Stomach (tissue), 8 donors: ENCODE measurements at regions not wholly inside any gene's neighbourhood (a gene's known extent, or its start where the extent isn't known, plus 50 kb on each side); places are given as distances from the start of the nearest gene placed in this dataset.
A peak's percentile ranks its signal among the peaks of the same experiment; 100 is the strongest.
"Not testable (repeated sequence)": the region's sequence is repeated elsewhere in the genome, so short reads cannot be mapped to it uniquely, and the experiment has no call there.

Experiments used
- DNase-seq, 2 donors: peaks; one replicate each; pipeline versions ENCODE4 v3.0.0 to v3.0.0-alpha.2; 2013 to 2019
- H3K27ac ChIP-seq, 5 donors: fragments of 200-600 bp in 4 of 5; sonication (generic) in 4 of 5; one replicate each; pipeline ENCODE4 v1.5.1; 2013 to 2019; ENCODE audit warnings: mild to moderate bottlenecking in 1 of 5, moderate library complexity in 1 of 5
- H3K27me3 ChIP-seq, 3 donors: fragments of 200-600 bp; sonication (generic); one replicate each; pipeline ENCODE4 v1.5.1; 2017 to 2019; ENCODE audit warnings: mixed run types in 1 of 3
- H3K36me3 ChIP-seq, 4 donors: fragments of 200-600 bp; sonication (generic); 1 replicate in 3 of 4; 2 replicates in 1 of 4; pipeline ENCODE4 v1.5.1; 2016 to 2019
- H3K4me1 ChIP-seq, 4 donors: fragments of 200-600 bp; sonication (generic); one replicate each; pipeline ENCODE4 v1.5.1; 2016 to 2019
- H3K4me3 ChIP-seq, 4 donors: fragments of 200-600 bp; sonication (generic) in 3 of 4; one replicate each; pipeline ENCODE4 v1.5.1; 2016 to 2019; ENCODE audit warnings: mild to moderate bottlenecking in 1 of 4
- H3K9me3 ChIP-seq, 4 donors: fragments of 200-600 bp; sonication (generic); one replicate each; pipeline ENCODE4 v1.5.1; 2016 to 2019
- CTCF ChIP-seq, 7 experiments: fragments of 450-650 bp in 4 of 7; fragments of 200-600 bp in 3 of 7; sonication (generic) in 3 of 7; IDR thresholded peaks; one replicate each; pipeline ENCODE4 v1.5.1; 2016 to 2019; ENCODE audit warnings: antibody characterized with exemption in 7 of 7, control low read depth in 2 of 7, mild to moderate bottlenecking in 1 of 7
- EP300 ChIP-seq: sonication (generic); formaldehyde crosslinking; IDR thresholded peaks from one replicate; pipeline ENCODE4 v1.6.1; 2017; ENCODE audit warnings: antibody characterized with exemption
- POLR2A ChIP-seq, 4 donors: fragments of 450-650 bp; IDR thresholded peaks; one replicate each; pipeline ENCODE4 v1.6.1; 2016; ENCODE audit warnings: antibody characterized with exemption in 4 of 4, control low read depth in 2 of 4, mild to moderate bottlenecking in 1 of 4, moderate library complexity in 1 of 4
- POLR2AphosphoS5 ChIP-seq, 3 donors: sonication (generic); formaldehyde crosslinking; IDR thresholded peaks; one replicate each; pipeline ENCODE4 v1.6.1; 2016; ENCODE audit warnings: antibody characterized with exemption in 3 of 3
- WGBS, 5 donors: extraction: QIAGEN DNeasy Blood & Tissue Kit in 3 of 5; methylation state at CpG; one replicate each; pipeline versions ENCODE4 v1.1.5 to v1.1.7; 2013 to 2018; 5-methylcytosine and 5-hydroxymethylcytosine counted together
- intact Hi-C: fragments of 100-400 bp; cut with DNase I; formaldehyde crosslinking; loops from one replicate; pipeline ENCODE4 v1.15.1; 2023; ENCODE audit warnings: low total_unique reads
- donor health status: healthy with polysubstance abuse.
- donor health status: Bipolar disorder and iron deficiency.
- donor health status: healthy.

- TF ChIP-seq POLR2A (IDR thresholded peaks at IDR 0.05) (no peak), EP300 (no peak), CTCF (IDR thresholded peaks at IDR 0.05) (no peak), POLR2AphosphoS5 (IDR thresholded peaks at IDR 0.05) (no peak)
- Histone ChIP-seq H3K4me1 (no peaks in the 10 kb centered on the region), H3K27me3 (no peaks in the 10 kb centered on the region), H3K27ac (no peak overlapping the region), H3K36me3 (no peaks in the 10 kb centered on the region), H3K9me3 (no peaks in the 10 kb centered on the region), H3K4me3 (no peak overlapping the region)
- DNase-seq: no peak
- intact Hi-C loops: no loop called here
- 73 to 93% (median 92%) methylated on average over 1 of the region's 1 CpG for WGBS, 5 donors
Observed at GRCh38 chr9:110008663-110009062, 199.3 kb downstream of the C9orf152 start.

- Histone ChIP-seq H3K27me3 (no peaks in the 10 kb centered on the region), H3K27ac (no peak overlapping the region), H3K4me1 (no peaks in the 10 kb centered on the region), H3K36me3 (no peaks in the 10 kb centered on the region), H3K9me3 (no peaks in the 10 kb centered on the region), H3K4me3 (no peak overlapping the region)
- no peak for DNase-seq
- TF ChIP-seq POLR2A (IDR thresholded peaks at IDR 0.05): no peak
- no peak for TF ChIP-seq CTCF (IDR thresholded peaks at IDR 0.05)
- TF ChIP-seq EP300: no peak
- no peak for TF ChIP-seq POLR2AphosphoS5 (IDR thresholded peaks at IDR 0.05)
- intact Hi-C loops: no loop called here
- WGBS, 5 donors: 84 to 90% (median 88%) methylated on average over 12 of the region's 12 CpGs
Observed at GRCh38 chr9:110011628-110012320, 196.2 kb downstream of the C9orf152 start.

GRCh38 chr9:110013064-110013463 is 194.9 kb downstream of the C9orf152 start:
- no peaks in the 10 kb centered on the region for H3K4me1 ChIP-seq

GRCh38 chr9:110015759-110016158 is 192.2 kb downstream of the C9orf152 start:
- Histone ChIP-seq H3K27me3 (no peaks in the 10 kb centered on the region), H3K27ac (no peak overlapping the region), H3K36me3 (no peaks in the 10 kb centered on the region), H3K4me3 (no peak overlapping the region), H3K4me1 (no peaks in the 10 kb centered on the region), H3K9me3 (no peaks in the 10 kb centered on the region)
- WGBS, 5 donors: 75 to 80% (median 76%) methylated on average over 5 of the region's 5 CpGs
- DNase-seq: no peak
- intact Hi-C loops: no loop called here
- TF ChIP-seq EP300: no peak
- TF ChIP-seq POLR2AphosphoS5 (IDR thresholded peaks at IDR 0.05): no peak
- TF ChIP-seq CTCF (IDR thresholded peaks at IDR 0.05): no peak
- TF ChIP-seq POLR2A (IDR thresholded peaks at IDR 0.05): no peak

More at GRCh38 chr9:110013064-110013463, 194.9 kb downstream of the C9orf152 start:
- intact Hi-C loops: no loop called here
- no peaks in the 10 kb centered on the region for H3K36me3 ChIP-seq
- H3K27me3 ChIP-seq: no peaks in the 10 kb centered on the region
- H3K4me3 ChIP-seq: no peak overlapping the region
- no peak for TF ChIP-seq EP300
- TF ChIP-seq POLR2AphosphoS5 (IDR thresholded peaks at IDR 0.05): no peak
- H3K9me3 ChIP-seq: no peaks in the 10 kb centered on the region
- WGBS, 5 donors: 53 to 85% (median 78%) methylated on average over 1 of the region's 1 CpG
- no peak for DNase-seq
- H3K27ac ChIP-seq: no peak overlapping the region

GRCh38 chr9:110016340-110016739 is 191.6 kb downstream of the C9orf152 start:
- H3K36me3 ChIP-seq: no peaks in the 10 kb centered on the region
- no peaks in the 10 kb centered on the region for H3K27me3 ChIP-seq
- H3K4me3 ChIP-seq: no peak overlapping the region
- H3K27ac ChIP-seq: no peak overlapping the region
- no peaks in the 10 kb centered on the region for H3K4me1 ChIP-seq
- WGBS, 5 donors: 50 to 65% (median 56%) methylated on average over 2 of the region's 2 CpGs
- peak in 1 of 3 donors; percentile 34 for TF ChIP-seq POLR2AphosphoS5 (IDR thresholded peaks at IDR 0.05)
- no peak for TF ChIP-seq EP300
- no peak for TF ChIP-seq POLR2A (IDR thresholded peaks at IDR 0.05)
- intact Hi-C loops: no loop called here
- DNase-seq: peak in 1 of 2 donors; percentile 61
- H3K9me3 ChIP-seq: no peaks in the 10 kb centered on the region

GRCh38 chr9:110020216-110020615 is 187.7 kb downstream of the C9orf152 start:
- 75 to 90% (median 87%) methylated on average over 4 of the region's 4 CpGs for WGBS, 5 donors
- H3K9me3 ChIP-seq, intact Hi-C loops, DNase-seq, H3K27me3 ChIP-seq, H3K27ac ChIP-seq, H3K4me3 ChIP-seq, H3K4me1 ChIP-seq, H3K36me3 ChIP-seq: not testable (repeated sequence)
